Bronchial epithelial cell (primary cell): ENCODE measurements at regions not wholly inside any gene's neighbourhood (a gene's known extent, or its start where the extent isn't known, plus 50 kb on each side); places are given as distances from the start of the nearest gene placed in this dataset.

Source experiments
- DNase-seq: peaks from one replicate; pipeline ENCODE4 v3.0.0-alpha.2; 2010; ENCODE audit warnings: low read depth
- FAIRE-seq: peaks from 2 replicates; lab custom pipeline; 2011; peaks lifted over from hg19 to GRCh38; lab: Jason Lieb, UNC
- H3K27me3 ChIP-seq: 2 replicates; pipeline ENCODE4 v1.5.1; 2011; ENCODE audit warnings: low read length; ENCODE audit not compliant: control insufficient read depth, insufficient read depth
- H3K36me3 ChIP-seq: 2 replicates; pipeline ENCODE4 v1.5.1; 2011; ENCODE audit warnings: low read length; ENCODE audit not compliant: control insufficient read depth, insufficient read depth
- H3K4me3 ChIP-seq: 2 replicates; pipeline ENCODE4 v1.5.1; 2011; ENCODE audit warnings: mild to moderate bottlenecking, low read depth, low read length, control low read depth
- CTCF ChIP-seq: IDR thresholded peaks from 2 replicates; pipeline ENCODE4 v1.5.1; 2011; ENCODE audit warnings: mild to moderate bottlenecking, moderate library complexity, low read length, control low read depth, inconsistent platforms; ENCODE audit not compliant: insufficient read depth, severe bottlenecking

- H3K36me3 ChIP-seq: no peaks in the 10 kb centered on the region
- FAIRE-seq: no peak
- DNase-seq: no peak
- TF ChIP-seq CTCF: no peak
- no peaks in the 10 kb centered on the region for H3K27me3 ChIP-seq
- H3K4me3 ChIP-seq: no peak overlapping the region
Observed at GRCh38 chr5:17398866-17399835, 98.9 kb upstream of the TAF11L2 start.

- DNase-seq (no peak), FAIRE-seq (no peak)
- no peak for TF ChIP-seq CTCF
- Histone ChIP-seq H3K4me3 (no peak overlapping the region), H3K36me3 (no peaks in the 10 kb centered on the region), H3K27me3 (no peaks in the 10 kb centered on the region)
Observed at GRCh38 chr5:17399931-17400330, 98.1 kb upstream of the TAF11L2 start.

GRCh38 chr5:17400724-17401469 lies 97.1 kb upstream of the TAF11L2 start:
- H3K36me3 ChIP-seq: no peaks in the 10 kb centered on the region
- H3K27me3 ChIP-seq: no peaks in the 10 kb centered on the region
- FAIRE-seq: no peak
- no peak overlapping the region for H3K4me3 ChIP-seq
- DNase-seq: peak; percentile 15
- no peak for TF ChIP-seq CTCF

GRCh38 chr5:17401470-17402288 lies 96.4 kb upstream of the TAF11L2 start:
- H3K27me3 ChIP-seq: no peaks in the 10 kb centered on the region
- FAIRE-seq (no peak), DNase-seq (no peak)
- no peaks in the 10 kb centered on the region for H3K36me3 ChIP-seq
- no peak overlapping the region for H3K4me3 ChIP-seq
- no peak for TF ChIP-seq CTCF

GRCh38 chr5:17402289-17403121 lies 95.5 kb upstream of the TAF11L2 start:
- TF ChIP-seq CTCF: no peak
- FAIRE-seq (no peak), DNase-seq (no peak)
- Histone ChIP-seq H3K4me3 (no peak overlapping the region), H3K27me3 (no peaks in the 10 kb centered on the region), H3K36me3 (no peaks in the 10 kb centered on the region)
